Epithelial cell of proximal tubule (primary cell): ENCODE measurements at regions not wholly inside any gene's neighbourhood (a gene's known extent, or its start where the extent isn't known, plus 50 kb on each side); places are given as distances from the start of the nearest gene placed in this dataset.

ENCODE experiments used
- DNase-seq: peaks from one replicate; pipeline ENCODE4 v3.0.0-alpha.2; 2011; ENCODE audit warnings: low read depth
- H3K4me3 ChIP-seq: 2 replicates; pipeline ENCODE4 v1.5.1; 2011; ENCODE audit warnings: low read depth, mild to moderate bottlenecking, low read length
- CTCF ChIP-seq: conservative IDR thresholded peaks from 2 replicates; pipeline ENCODE4 v1.5.1; 2012; ENCODE audit warnings: low read depth, mild to moderate bottlenecking, low read length

- H3K4me3 ChIP-seq: no peak overlapping the region
- no peak for DNase-seq
- no peak for TF ChIP-seq CTCF
These were observed 301.3 kb upstream of the SMARCA2 start for GRCh38 chr9:1713841-1714240.

GRCh38 chr9:1717882-1718281, 297.3 kb upstream of the SMARCA2 start:
- no peak overlapping the region for H3K4me3 ChIP-seq
- no peak for DNase-seq
- no peak for TF ChIP-seq CTCF

GRCh38 chr9:1718836-1719235, 296.3 kb upstream of the SMARCA2 start:
- H3K4me3 ChIP-seq: no peak overlapping the region
- no peak for DNase-seq
- TF ChIP-seq CTCF: no peak

- TF ChIP-seq CTCF: no peak
- no peak overlapping the region for H3K4me3 ChIP-seq
- DNase-seq: no peak
These were observed 294.0 kb upstream of the SMARCA2 start for GRCh38 chr9:1721196-1721595.

- H3K4me3 ChIP-seq: no peak overlapping the region
- TF ChIP-seq CTCF: no peak
- DNase-seq: no peak
These were observed 292.7 kb upstream of the SMARCA2 start for GRCh38 chr9:1722404-1722803.

GRCh38 chr9:1723522-1724015, 291.6 kb upstream of the SMARCA2 start:
- DNase-seq: no peak
- TF ChIP-seq CTCF: no peak
- no peak overlapping the region for H3K4me3 ChIP-seq

- no peak overlapping the region for H3K4me3 ChIP-seq
- no peak for TF ChIP-seq CTCF
- DNase-seq: no peak
These were observed 288.0 kb upstream of the SMARCA2 start for GRCh38 chr9:1726993-1727759.
